ENCODE measurements at regions not wholly inside any gene's neighbourhood (a gene's known extent, or its start where the extent isn't known, plus 50 kb on each side); places are given as distances from the start of the nearest gene placed in this dataset.
"Not testable (repeated sequence)": the region's sequence is repeated elsewhere in the genome, so short reads cannot be mapped to it uniquely, and the experiment has no call there.

- DNase-seq = peak; percentile 34
These were observed 468.9 kb downstream of the KLF12 start for GRCh38 chr13:73665261-73665660.

GRCh38 chr13:73664851-73665250 lies 469.4 kb downstream of the KLF12 start:
- DNase-seq = no peak

GRCh38 chr13:73662833-73663232 lies 471.4 kb downstream of the KLF12 start:
- no peak for DNase-seq

GRCh38 chr13:73661687-73662425 lies 472.3 kb downstream of the KLF12 start:
- no peak for DNase-seq

GRCh38 chr13:73661066-73661465 lies 473.1 kb downstream of the KLF12 start:
- DNase-seq = no peak

- DNase-seq = no peak
These were observed 475.6 kb downstream of the KLF12 start for GRCh38 chr13:73658639-73659038.

GRCh38 chr13:73657821-73658540 lies 476.2 kb downstream of the KLF12 start:
- peak; percentile 62 for DNase-seq

GRCh38 chr13:73656863-73657262 lies 477.3 kb downstream of the KLF12 start:
- DNase-seq = no peak

- no peak for DNase-seq
These were observed 480.5 kb downstream of the KLF12 start for GRCh38 chr13:73653688-73654087.

- no peak for DNase-seq
These were observed 486.8 kb downstream of the KLF12 start for GRCh38 chr13:73647417-73647816.

GRCh38 chr13:73640476-73641179 lies 493.6 kb downstream of the KLF12 start:
- DNase-seq = not testable (repeated sequence)

GRCh38 chr13:73635166-73635787 lies 498.9 kb downstream of the KLF12 start:
- no peak for DNase-seq

GRCh38 chr13:73633817-73634460 lies 500.3 kb downstream of the KLF12 start:
- DNase-seq = peak; percentile 24

GRCh38 chr13:73631411-73631810 lies 502.8 kb downstream of the KLF12 start:
- DNase-seq = no peak

GRCh38 chr13:73625562-73626339 lies 508.5 kb downstream of the KLF12 start:
- DNase-seq = no peak

GRCh38 chr13:73623281-73623680 lies 510.9 kb downstream of the KLF12 start:
- DNase-seq = no peak

- DNase-seq = no peak
These were observed 511.8 kb downstream of the KLF12 start for GRCh38 chr13:73622381-73622780.

GRCh38 chr13:73618275-73618865 lies 515.8 kb downstream of the KLF12 start:
- DNase-seq = peak; percentile 35

GRCh38 chr13:73616861-73617260 lies 517.3 kb downstream of the KLF12 start:
- no peak for DNase-seq

GRCh38 chr13:73610799-73611592 lies 523.2 kb downstream of the KLF12 start:
- DNase-seq = no peak
